ENCODE measurements at regions not wholly inside any gene's neighbourhood (a gene's known extent, or its start where the extent isn't known, plus 50 kb on each side); places are given as distances from the start of the nearest gene placed in this dataset.

DNA sequence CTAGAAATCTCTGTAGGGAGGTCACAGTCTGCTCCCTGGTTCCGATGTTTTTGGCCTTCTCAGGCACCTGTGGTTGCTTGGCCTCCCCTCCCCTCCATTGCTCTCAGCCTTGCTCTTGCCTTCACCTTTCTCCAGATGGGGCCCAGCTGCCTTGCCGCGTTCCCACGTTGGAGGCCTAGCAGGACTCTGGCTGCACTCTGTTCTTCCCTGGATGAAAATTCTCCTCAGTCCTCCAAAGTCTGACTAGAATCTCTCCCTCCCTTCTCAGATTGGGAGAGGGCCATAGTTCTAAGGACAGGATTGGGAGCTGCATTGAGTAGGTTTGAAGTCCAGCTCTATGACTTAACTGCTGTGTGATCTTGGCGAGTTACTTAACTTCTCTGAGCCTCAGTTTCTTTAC lies 213.7 kb upstream of the HABP2 start:
- Histone ChIP-seq H3K4me1 (replicated peaks in 1 of 2; ENCODE audit: control insufficient read depth in 2 of 2, insufficient read depth in 2 of 2, low read length in 2 of 2) (no peaks in the 10 kb centered on the region), H3K27me3 (ENCODE audit: control insufficient read depth in 2 of 2, insufficient read depth in 2 of 2, low read length in 2 of 2) (no peaks in the 10 kb centered on the region; a peak in 1 of 5 replicates), H3K36me3 (ENCODE audit: control insufficient read depth, insufficient read depth, low read length) (no peaks in the 10 kb centered on the region), H3K27ac (ENCODE audit: extremely low read depth, low read depth, low read length) (no peak overlapping the region), H3K4me3 (no peak overlapping the region), H3K9ac (ENCODE audit: insufficient read depth in 1 of 2, low read depth in 2 of 2, low read length in 2 of 2) (no peak overlapping the region), H3K4me2 (ENCODE audit: insufficient read depth, low read length) (no peak overlapping the region), H2AFZ (ENCODE audit: low read depth, low read length) (no peak overlapping the region), H3K9me1 (ENCODE audit: control insufficient read depth, insufficient read depth, low read length) (no peaks in the 10 kb centered on the region), H4K20me1 (replicated peaks; ENCODE audit: control insufficient read depth, insufficient read depth, low read length) (no peaks in the 10 kb centered on the region), H3K79me2 (ENCODE audit: control insufficient read depth, insufficient read depth, low read length) (no peaks in the 10 kb centered on the region), H3K9me3 (replicated peaks; ENCODE audit: control insufficient read depth, insufficient read depth, low read depth, low read length) (no peaks in the 10 kb centered on the region)
- no TSS peak for BruUV-seq (replicated peaks)
- no peak for TF ChIP-seq ZC3H4 (CRISPR knock-in tag; IDR thresholded peaks at IDR 0.05; ENCODE audit: borderline replicate concordance)
- no peak for TF ChIP-seq ETS2 (tag; IDR thresholded peaks at IDR 0.05; ENCODE audit: borderline replicate concordance, poor library complexity, severe bottlenecking)
- ATAC-seq (no peak), FAIRE-seq (no peak), DNase-seq (ENCODE audit: extremely low read depth in 1 of 4, low spot score in 3 of 4) (no peak)
- intact Hi-C loops (cut with micrococcal nuclease), result no loop called here
- CTCF ChIA-PET (ENCODE audit: low intra/inter-chr PET ratio), result no interaction called here
- POLR2A ChIA-PET, result interaction anchor here (0.9 kb wide), 1 partner anchor 22 kb away, joined by 3 read pairs; no protein-coding TSS in a partner anchor
- WGBS (ENCODE audit: insufficient coverage, low coverage, missing lambda C conversion rate), result 4% methylated on average over 4 of the region's 5 CpGs
- in situ Hi-C loops (cut with MboI), result no loop called here

- Histone ChIP-seq H3K36me3 (ENCODE audit: control insufficient read depth, insufficient read depth, low read length) (no peaks in the 10 kb centered on the region), H2AFZ (ENCODE audit: low read depth, low read length) (no peak overlapping the region), H3K27me3 (ENCODE audit: control insufficient read depth in 2 of 2, insufficient read depth in 2 of 2, low read length in 2 of 2) (no peaks in the 10 kb centered on the region; a peak in 1 of 5 replicates), H3K4me3 (no peak overlapping the region), H3K9ac (ENCODE audit: insufficient read depth in 1 of 2, low read depth in 2 of 2, low read length in 2 of 2) (no peak overlapping the region), H4K20me1 (replicated peaks; ENCODE audit: control insufficient read depth, insufficient read depth, low read length) (no peaks in the 10 kb centered on the region), H3K9me3 (replicated peaks; ENCODE audit: control insufficient read depth, insufficient read depth, low read depth, low read length) (no peaks in the 10 kb centered on the region), H3K4me2 (ENCODE audit: insufficient read depth, low read length) (no peak overlapping the region), H3K9me1 (ENCODE audit: control insufficient read depth, insufficient read depth, low read length) (no peaks in the 10 kb centered on the region), H3K27ac (ENCODE audit: extremely low read depth, low read depth, low read length) (no peak overlapping the region), H3K79me2 (ENCODE audit: control insufficient read depth, insufficient read depth, low read length) (no peaks in the 10 kb centered on the region), H3K4me1 (replicated peaks in 1 of 2; ENCODE audit: control insufficient read depth in 2 of 2, insufficient read depth in 2 of 2, low read length in 2 of 2) (no peaks in the 10 kb centered on the region)
- no peak for ATAC-seq
- no peak for FAIRE-seq
- 5% methylated on average over 5 of the region's 5 CpGs for WGBS (ENCODE audit: insufficient coverage, low coverage, missing lambda C conversion rate)
- TF ChIP-seq PRPF4 (IDR thresholded peaks at IDR 0.05; ENCODE audit: insufficient read depth, low read depth, low read length, poor library complexity, severe bottlenecking), result no peak
- no peak for TF ChIP-seq MTA2 (IDR thresholded peaks at IDR 0.05; ENCODE audit: low read depth)
- TF ChIP-seq ZNF398 (CRISPR knock-in tag; IDR thresholded peaks at IDR 0.05), result no peak
- TF ChIP-seq KDM1A (IDR thresholded peaks at IDR 0.05), result no peak
- TF ChIP-seq ZBTB34 (CRISPR knock-in tag; IDR thresholded peaks at IDR 0.05), result no peak
- TF ChIP-seq ZNF280A (IDR thresholded peaks at IDR 0.05; ENCODE audit: low read depth, partially characterized antibody), result no peak
- ChIA-PET CTCF (ENCODE audit: low intra/inter-chr PET ratio) (no interaction called here), POLR2A (interaction anchor here (1.0 kb wide), 1 partner anchor 21 kb away, joined by 3 read pairs; no protein-coding TSS in a partner anchor)
- intact Hi-C loops (cut with micrococcal nuclease) (no loop called here), in situ Hi-C loops (cut with MboI) (no loop called here)
- no peak for DNase-seq (ENCODE audit: extremely low read depth in 1 of 4, low spot score in 3 of 4)
- no TSS peak for BruUV-seq (replicated peaks)
Measured at GRCh38 chr10:113340282-113340681, 212.6 kb upstream of the HABP2 start.

Measured in K562 (cell line).